Cerebellar nuclear complex (tissue), 1 donor: ENCODE measurements at regions not wholly inside any gene's neighbourhood (a gene's known extent, or its start where the extent isn't known, plus 50 kb on each side); places are given as distances from the start of the nearest gene placed in this dataset.
"Not testable (repeated sequence)": the region's sequence is repeated elsewhere in the genome, so short reads cannot be mapped to it uniquely, and the experiment has no call there.

ENCODE experiments used
- DNase-seq, 2 experiments: peaks; one replicate each; lab custom pipeline; 2025; lab: John Stamatoyannopoulos, UW

- DNase-seq: not testable (repeated sequence)
Measured at GRCh38 chr1:41308520-41308919, 52.7 kb upstream of the FOXO6 start.

- no peak for DNase-seq
Measured at GRCh38 chr1:41305576-41306363, 55.5 kb upstream of the FOXO6 start.

GRCh38 chr1:41296506-41296905 lies 54.4 kb upstream of the SCMH1 start:
- no peak for DNase-seq

GRCh38 chr1:41294216-41294615 lies 52.1 kb upstream of the SCMH1 start:
- DNase-seq: peak in 1 of 2 experiments; percentile 4

GRCh38 chr1:41293779-41294178 lies 51.7 kb upstream of the SCMH1 start:
- no peak for DNase-seq
